K562 (cell line): ENCODE measurements at regions not wholly inside any gene's neighbourhood (a gene's known extent, or its start where the extent isn't known, plus 50 kb on each side); places are given as distances from the start of the nearest gene placed in this dataset.

Source experiments
- CC2D1A ChIP-seq: fragments of 450-650 bp; IDR thresholded peaks from 2 replicates; pipeline ENCODE4 v1.6.1; 2017; ENCODE audit warnings: mild to moderate bottlenecking
- CHD7 ChIP-seq: fragments of 200-600 bp; sonication (generic); IDR thresholded peaks from one replicate; pipeline ENCODE4 v1.6.1; 2012; ENCODE audit warnings: mild to moderate bottlenecking, low read depth, low read length, inconsistent platforms
- KAT8 ChIP-seq: fragments of 450-650 bp; IDR thresholded peaks from 2 replicates; pipeline ENCODE4 v1.6.1; 2016; ENCODE audit warnings: low read depth, mild to moderate bottlenecking
- RAD21 ChIP-seq, 2 experiments: fragments of 250-450 bp in 1 of 2; fragments of 450-650 bp in 1 of 2; sonication (Bioruptor Pico) in 1 of 2; formaldehyde crosslinking in 1 of 2; IDR thresholded peaks in 1 of 2; conservative IDR thresholded peaks in 1 of 2; 2 replicates each; pipeline versions ENCODE4 v1.4.0 to v1.8.0; 2020 to 2022; ENCODE audit warnings: mild to moderate bottlenecking in 2 of 2, moderate library complexity in 1 of 2
- RREB1 ChIP-seq: fragments of 250-450 bp; sonication (Bioruptor Pico); IDR thresholded peaks from 2 replicates; pipeline ENCODE4 v1.4.0; 2020
- TSC22D4 ChIP-seq: fragments of 450-650 bp; IDR thresholded peaks from 2 replicates; pipeline ENCODE4 v1.6.1; 2016; ENCODE audit warnings: missing genetic modification characterization, missing biosample characterization, control low read depth
- ZFP91 ChIP-seq: sonication (generic); formaldehyde crosslinking; IDR thresholded peaks from 2 replicates; pipeline ENCODE4 v1.8.0; 2022; ENCODE audit warnings: mild to moderate bottlenecking, missing genetic modification reagents
- ZNF253 ChIP-seq: fragments of 250-450 bp; sonication (Bioruptor Pico); conservative IDR thresholded peaks from 2 replicates; pipeline ENCODE4 v1.6.1; 2021; ENCODE audit warnings: mild to moderate bottlenecking
- ZNF3 ChIP-seq: fragments of 250-450 bp; sonication (Bioruptor Pico); IDR thresholded peaks from 2 replicates; pipeline ENCODE4 v1.5.0; 2021; ENCODE audit warnings: mild to moderate bottlenecking, moderate library complexity

GRCh38 chr10:21020545-21020944, 123.4 kb upstream of the NEBL start (continued):
- TF ChIP-seq RREB1 (no peak), TSC22D4 (no peak), RAD21 (CRISPR knock-in tag; conservative IDR thresholded peaks at IDR 0.05 in 1 of 2, IDR thresholded peaks at IDR 0.05 in 1 of 2) (peak; percentile 67 to 78), ZFP91 (CRISPR knock-in tag) (no peak), CC2D1A (peak; percentile 52; the same call in 1 of the 2 replicates), ZNF253 (CRISPR knock-in tag) (no peak), ZNF3 (CRISPR knock-in tag) (no peak), CHD7 (no peak), KAT8 (peak; percentile 91)
